HS-27A (cell line): ENCODE measurements at regions not wholly inside any gene's neighbourhood (a gene's known extent, or its start where the extent isn't known, plus 50 kb on each side); places are given as distances from the start of the nearest gene placed in this dataset.
"Not testable (repeated sequence)": the region's sequence is repeated elsewhere in the genome, so short reads cannot be mapped to it uniquely, and the experiment has no call there.

ENCODE experiments used
- DNase-seq: peaks from one replicate; pipeline ENCODE4 v3.0.0-alpha.2; 2012; ENCODE audit warnings: low read depth, missing footprints

DNA sequence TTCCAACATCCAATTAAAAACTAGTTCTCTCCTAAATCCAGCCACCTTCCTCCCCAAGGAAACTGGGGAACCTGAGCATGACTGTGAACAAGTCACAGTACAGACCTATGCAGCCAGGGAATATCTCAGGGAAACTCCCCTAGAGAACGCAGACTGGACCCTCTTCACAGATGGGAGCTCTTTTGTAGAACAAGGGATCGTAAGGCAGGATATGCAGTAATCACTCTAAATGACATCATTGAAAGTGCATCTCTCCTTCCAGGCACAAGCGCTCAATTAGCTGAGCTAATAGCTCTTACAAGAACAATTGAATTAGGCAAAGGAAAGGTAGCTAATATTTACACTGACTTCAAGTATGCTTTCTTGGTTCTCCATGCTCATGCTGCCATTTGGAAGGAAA lies 1331.7 kb downstream of the UQCRFS1 start:
- no peak for DNase-seq

DNA sequence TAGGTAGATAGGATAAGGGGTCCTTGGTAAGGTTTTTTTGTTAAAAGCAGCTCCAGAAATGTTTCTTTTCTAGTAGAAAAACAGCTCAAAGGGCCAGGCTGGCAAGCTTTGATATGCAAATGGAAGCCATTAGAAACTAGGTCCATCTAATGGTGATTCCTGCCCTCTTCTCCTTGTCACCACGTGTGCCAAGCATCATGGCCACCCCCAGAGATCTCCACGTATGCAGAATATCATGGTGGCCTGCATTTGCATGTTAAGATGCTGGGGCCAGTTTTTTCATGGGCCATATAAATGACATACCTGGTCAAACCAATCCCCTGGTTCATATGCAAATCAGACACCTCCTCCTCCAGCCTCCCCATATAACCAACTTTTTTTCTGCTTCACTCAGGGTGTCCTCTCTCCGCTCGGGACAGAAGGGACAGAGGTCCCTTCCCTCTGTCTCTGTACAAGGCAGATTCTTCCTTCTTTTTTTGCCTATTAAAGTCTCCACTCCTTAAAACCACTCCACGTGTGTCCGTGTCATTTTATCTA lies 1335.9 kb downstream of the UQCRFS1 start:
- DNase-seq, result no peak

DNA sequence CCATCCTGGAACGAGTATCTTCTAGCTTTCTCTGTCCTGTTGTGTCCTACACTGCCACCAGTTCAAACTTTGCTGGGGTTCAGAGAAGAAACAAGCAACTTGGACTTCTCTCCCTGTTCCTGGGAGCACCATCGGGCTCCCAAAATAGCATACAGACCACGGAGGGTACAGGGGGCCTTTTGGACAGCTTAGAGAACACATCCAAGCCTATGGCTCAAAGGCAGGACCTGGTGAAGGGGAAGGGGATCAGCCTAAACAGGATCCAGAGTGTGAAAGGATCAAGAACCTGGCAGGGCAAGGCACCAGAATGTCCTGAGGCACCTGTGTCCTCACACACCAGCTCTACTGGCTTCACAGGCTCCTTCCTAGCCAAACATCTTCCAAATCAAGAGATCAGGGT lies 1336.5 kb downstream of the UQCRFS1 start:
- no peak for DNase-seq

- DNase-seq, result no peak
Observed at GRCh38 chr19:27872370-27872769, 1340.6 kb downstream of the UQCRFS1 start.

DNA sequence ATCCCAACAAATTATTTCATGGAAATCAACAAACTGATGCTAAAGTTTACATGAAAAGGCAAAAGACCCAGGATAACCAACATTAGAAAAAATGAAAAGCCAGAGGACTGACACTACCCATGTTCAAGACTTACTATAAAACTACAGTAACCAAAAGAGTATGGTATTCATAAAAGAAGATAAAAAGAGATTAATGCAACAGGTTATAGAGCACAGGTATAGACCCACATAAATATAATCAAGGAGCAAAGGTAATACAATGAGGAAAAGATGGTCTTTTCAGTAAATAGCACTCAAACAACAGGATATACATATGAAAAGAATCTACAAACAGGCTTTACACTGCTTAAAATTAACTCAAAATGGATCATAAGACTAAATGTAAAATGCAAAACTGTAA lies 1342.7 kb downstream of the UQCRFS1 start:
- no peak for DNase-seq

- DNase-seq, result no peak
Observed at GRCh38 chr19:27868007-27868406, 1344.9 kb downstream of the UQCRFS1 start.

DNA sequence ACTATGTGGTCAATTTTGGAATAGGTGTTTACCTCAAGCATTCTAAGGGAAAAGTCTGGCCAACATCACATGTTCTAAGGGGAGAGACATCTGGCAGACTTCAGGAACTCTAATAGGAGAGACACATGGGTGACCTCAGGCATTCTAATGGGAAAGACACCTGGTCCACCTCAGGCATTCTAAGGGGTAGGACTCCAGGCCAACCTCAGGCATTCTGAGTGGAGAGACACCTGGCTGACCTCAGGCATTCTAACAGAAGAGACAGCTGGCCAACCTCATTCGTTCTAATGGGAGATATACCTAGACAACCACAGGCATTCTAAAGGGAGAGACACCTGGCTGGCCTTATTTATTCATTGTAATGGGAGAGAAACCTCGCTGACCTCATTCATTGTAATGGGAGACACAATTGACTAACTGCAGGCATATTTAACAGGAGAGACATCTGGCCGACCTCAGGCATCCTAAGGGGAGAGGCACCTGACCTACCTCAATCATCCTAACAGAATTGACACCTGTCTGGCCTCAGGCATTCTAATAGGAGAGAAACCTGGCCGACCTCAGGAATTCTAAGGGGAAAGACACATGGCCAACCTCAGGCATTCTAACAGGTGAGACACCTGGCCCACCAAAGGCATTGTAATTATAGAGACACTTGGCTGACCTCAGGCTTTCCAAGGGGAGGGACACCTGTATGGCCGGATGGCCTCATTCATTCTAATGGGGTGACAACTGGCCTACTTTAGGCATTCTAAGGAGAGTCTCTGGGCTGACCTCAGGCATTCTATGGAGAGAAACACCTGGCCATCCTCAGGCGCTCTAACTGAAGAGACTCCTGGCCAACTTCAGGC lies 1346.8 kb downstream of the UQCRFS1 start:
- DNase-seq, result no peak

DNA sequence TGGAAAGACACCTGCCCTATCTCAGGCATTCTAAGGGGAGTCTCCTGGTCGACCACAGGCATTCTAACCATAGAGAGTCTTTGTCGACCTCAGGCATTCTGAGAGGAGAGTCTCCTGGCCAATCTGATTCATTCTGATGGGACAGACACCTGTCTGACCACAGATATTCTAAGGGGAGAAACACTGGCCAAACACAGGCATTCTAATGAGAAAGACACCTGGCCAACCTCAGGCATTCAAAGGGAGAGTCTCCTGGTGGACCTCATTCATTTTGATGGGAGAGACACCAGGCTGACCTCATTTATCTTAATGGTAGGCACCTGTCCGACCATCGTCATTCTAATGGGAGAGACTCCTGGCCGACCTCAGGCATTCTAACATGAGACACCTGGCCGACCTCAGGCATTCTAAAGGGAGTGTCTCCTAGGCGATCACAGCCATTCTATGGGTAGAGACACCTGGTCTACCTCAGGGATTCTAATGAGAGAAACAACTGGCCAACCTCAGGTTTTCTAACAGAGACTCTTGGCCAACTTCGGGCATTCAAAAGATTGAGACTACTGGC lies 1351.5 kb downstream of the UQCRFS1 start:
- no peak for DNase-seq

- no peak for DNase-seq
Observed at GRCh38 chr19:27860309-27860934, 1352.5 kb downstream of the UQCRFS1 start.

DNA sequence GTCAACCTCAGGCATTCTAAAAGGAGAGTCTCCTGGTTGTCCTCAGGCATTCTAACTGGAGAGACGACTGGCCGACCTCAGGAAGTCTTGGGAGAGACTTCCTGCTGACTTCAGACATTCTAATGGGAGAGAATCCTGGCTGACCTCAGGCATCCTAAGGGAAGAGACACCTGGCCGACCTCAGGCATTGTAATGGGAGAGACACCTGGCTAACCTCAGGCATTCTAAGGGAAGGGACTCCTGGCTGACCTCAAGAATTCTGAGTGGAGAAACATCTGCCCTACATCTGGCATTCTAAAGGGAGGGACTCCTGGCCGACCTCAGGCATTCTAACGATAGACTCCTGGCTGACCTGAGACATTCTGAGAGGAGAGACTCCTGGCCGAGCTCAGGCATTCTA lies 1353.3 kb downstream of the UQCRFS1 start:
- DNase-seq, result no peak

DNA sequence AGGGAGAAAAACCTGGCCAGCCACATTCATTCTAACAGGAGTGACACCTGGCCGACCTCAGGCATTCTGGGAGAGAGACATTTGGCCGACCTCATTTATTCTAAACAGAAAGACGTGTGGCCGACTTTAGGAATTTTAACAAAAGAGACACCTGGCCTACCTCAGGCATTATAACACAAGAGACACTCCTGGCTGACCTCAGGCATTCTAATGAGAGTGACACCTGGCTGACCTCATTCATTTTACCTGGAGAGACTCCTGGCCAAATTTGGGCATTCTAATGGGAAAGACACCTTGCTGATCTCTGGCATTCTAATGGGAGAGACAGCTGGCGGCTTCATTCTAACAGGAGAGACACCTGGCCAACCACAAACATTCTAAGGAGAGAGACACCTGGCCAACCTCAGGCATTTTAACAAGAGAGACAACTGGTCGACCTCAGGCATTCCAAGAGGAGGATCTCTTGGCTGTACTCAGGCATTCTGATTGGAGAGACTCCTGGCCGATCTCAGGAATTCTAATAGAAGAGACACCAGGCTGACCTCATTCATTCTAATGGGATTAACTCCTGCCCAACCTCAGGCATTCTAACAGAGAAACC lies 1353.9 kb downstream of the UQCRFS1 start:
- no peak for DNase-seq

DNA sequence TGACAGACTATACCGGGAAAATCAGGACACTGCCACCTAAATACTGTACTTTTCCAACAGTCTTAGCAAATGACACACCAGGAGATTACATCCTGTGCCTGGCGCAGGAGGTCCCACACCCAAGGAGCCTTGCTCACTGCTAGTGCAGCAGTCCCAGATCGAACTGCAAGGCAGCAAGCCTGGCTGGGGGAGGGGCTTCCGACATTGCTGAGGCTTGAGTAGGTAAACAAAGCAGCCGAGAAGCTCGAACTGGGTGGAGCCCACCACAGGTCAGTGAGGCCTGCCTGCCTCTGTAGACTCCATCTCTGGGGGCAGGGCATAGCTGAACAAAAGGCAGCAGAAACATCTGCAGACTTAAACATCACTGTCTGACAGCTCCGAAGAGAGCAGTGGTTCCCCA lies 1360.0 kb downstream of the UQCRFS1 start:
- not testable (repeated sequence) for DNase-seq

GRCh38 chr19:27851543-27852060 lies 1361.3 kb downstream of the UQCRFS1 start:
- no peak for DNase-seq

- DNase-seq, result no peak
Observed at GRCh38 chr19:27851002-27851481, 1361.9 kb downstream of the UQCRFS1 start.

GRCh38 chr19:27846944-27847343 lies 1366.0 kb downstream of the UQCRFS1 start:
- no peak for DNase-seq

DNA sequence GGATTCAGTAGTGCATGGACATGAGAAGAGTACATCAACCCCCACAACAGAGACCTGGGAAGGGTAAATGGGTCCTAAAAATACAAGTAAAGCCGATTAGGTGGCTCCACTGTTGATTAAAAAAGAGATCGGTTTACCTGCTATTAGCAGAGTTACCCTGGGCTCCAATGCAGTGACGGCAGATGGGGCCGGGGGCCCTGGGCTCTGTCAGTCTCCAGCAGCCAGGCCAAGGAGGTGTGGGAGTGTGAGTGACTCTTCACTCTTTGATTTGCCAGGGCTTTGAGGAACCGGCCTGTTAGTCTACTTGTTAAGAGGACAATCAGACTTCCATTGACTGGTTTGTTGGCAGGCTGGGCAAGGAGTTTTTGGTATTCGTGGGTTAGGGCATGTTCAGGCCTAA lies 1368.7 kb downstream of the UQCRFS1 start:
- no peak for DNase-seq

DNA sequence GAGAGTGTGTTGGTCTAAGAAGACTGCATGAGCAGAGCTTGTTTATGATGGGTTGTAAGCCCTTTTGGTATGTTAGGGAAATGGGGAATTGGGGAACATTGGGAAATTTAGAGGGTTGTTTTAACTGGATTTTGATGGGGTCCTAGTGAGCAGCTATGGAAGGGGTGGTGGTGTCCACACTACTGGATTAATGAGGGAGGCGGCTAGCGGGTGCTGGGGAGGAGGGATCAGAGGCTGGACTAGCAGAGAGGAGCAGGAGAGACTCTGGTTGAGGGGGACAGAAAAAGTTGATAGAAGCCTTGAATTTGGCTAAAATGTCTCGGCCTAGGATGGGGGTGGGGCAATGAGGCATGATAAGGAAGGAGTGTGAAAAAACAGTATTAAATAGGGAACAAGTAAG lies 1369.1 kb downstream of the UQCRFS1 start:
- DNase-seq, result no peak

- no peak for DNase-seq
Observed at GRCh38 chr19:27833031-27833430, 1379.9 kb downstream of the UQCRFS1 start.

DNA sequence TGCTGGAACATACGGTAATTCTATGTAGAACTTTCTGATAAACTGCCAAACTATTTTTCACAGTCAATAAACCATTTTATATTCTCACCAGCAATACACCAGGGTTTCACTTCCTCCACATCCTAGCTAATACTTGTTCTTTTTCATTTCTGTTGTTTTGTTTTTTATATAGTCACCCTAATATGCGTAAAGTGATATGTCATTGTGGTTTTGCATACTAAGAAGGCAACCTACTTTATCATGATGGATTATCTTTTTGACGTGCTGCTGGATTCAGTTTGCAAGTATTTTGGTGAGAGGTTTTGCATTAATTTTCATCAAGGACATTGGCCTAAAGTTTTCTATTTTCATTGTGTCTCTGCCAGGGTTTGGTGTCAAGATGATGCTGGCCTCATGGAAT lies 1384.1 kb downstream of the UQCRFS1 start:
- DNase-seq, result no peak

DNA sequence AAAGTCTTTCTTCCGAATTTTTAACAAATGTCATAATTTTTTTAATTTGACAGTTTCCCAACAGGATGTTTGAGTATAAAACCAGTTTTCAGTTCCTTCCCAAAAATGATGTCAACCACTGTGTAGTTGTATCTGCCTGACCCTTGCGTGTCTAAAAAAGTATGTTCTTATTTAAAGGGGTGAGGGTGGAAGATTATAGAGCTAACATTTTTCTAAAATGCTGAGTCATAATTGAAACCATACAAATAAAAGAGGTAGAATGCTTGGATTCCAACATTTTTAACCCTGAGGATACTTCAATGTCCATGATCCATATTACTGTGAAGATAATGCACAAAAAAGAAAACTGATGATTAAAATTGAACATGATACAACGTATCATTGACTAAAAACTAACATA lies 1388.8 kb downstream of the UQCRFS1 start:
- DNase-seq, result no peak

GRCh38 chr19:27822336-27822735 lies 1390.6 kb downstream of the UQCRFS1 start:
- no peak for DNase-seq

DNA sequence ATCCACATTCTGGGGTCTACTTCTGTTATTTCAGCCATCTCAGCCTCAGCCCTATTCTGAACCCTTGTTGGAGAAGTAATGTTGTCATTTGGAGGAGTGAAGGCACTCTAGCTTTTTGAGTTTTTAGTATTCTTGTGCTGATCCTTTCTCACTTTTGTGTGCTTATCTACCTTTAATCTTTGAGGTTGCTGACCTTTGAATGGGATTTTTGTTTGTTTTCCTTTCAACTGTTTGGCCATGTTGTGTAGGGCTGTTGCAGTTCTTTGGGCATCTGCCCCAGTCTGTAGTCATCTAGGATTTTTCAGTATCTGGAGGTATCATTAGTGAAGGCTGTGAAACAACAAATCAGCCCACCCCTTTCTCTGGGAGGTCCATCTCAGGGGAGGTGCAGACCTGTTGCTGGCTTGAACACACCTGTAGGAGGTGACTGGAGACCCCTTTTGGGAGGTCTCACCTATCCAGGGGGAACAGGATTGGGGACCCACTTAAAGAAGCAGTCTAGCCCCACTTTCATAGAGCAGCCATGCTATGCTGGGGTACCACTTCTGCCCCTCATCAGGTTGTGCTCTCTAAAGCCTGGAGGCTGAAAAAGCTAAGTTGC lies 1391.4 kb downstream of the UQCRFS1 start:
- DNase-seq, result no peak
